HCT116 (cell line): ENCODE measurements at regions not wholly inside any gene's neighbourhood (a gene's known extent, or its start where the extent isn't known, plus 50 kb on each side); places are given as distances from the start of the nearest gene placed in this dataset.

Experiments used
- ATAC-seq: fragments of 200-7000 bp; cut with Tn5 transposase; 2 replicates; pipeline ENCODE4 v1.9.1; 2020; ENCODE audit warnings: mild to moderate bottlenecking, moderate library complexity
- BruUV-seq: library from RNA; stranded (reverse); fragments of 400-500 nt; replicated peaks from 2 replicates; lab custom pipeline; 2021; lab: Mats Ljungman, UMichigan
- CTCF ChIA-PET: fragments of 300-600 bp; sonication (Branson Sonifier 250); formaldehyde crosslinking; loops from one replicate; lab custom pipeline; 2021; ENCODE audit warnings: antibody characterized with exemption; lab: Charles Lee
- POLR2A ChIA-PET: fragments of 300-600, 350-600 bp; sonication (Branson Sonifier 250); formaldehyde crosslinking; loops from one replicate; lab custom pipeline; 2021; ENCODE audit warnings: antibody characterized with exemption; lab: Charles Lee
- RAD21 ChIA-PET, 2 experiments: fragments of 300-600 bp; sonication (Branson Sonifier 250); formaldehyde crosslinking; loops; one replicate each; lab custom pipeline; 2023; ENCODE audit warnings: low total read pairs in 2 of 2; ENCODE audit not compliant: uncharacterized antibody in 2 of 2, unreplicated experiment in 2 of 2, low non-redundant PET in 1 of 2; lab: Charles Lee
- DNase-seq: peaks from one replicate; pipeline ENCODE4 v3.0.0-alpha.2; 2010; ENCODE audit warnings: low read depth, low spot score
- H2AFZ ChIP-seq: fragments of 200-600 bp; shearing (Covaris generic), sonication (generic); 2 replicates; pipeline ENCODE4 v1.6.1; 2017; ENCODE audit warnings: low read depth, mixed run types, mixed read lengths, antibody characterized with exemption, low read length; ENCODE audit not compliant: poor library complexity, severe bottlenecking
- H3K27ac ChIP-seq: 2 replicates; pipeline ENCODE4 v1.5.1; 2012; ENCODE audit warnings: low read depth, low read length
- H3K27me3 ChIP-seq: fragments of 200-600 bp; sonication (generic); 2 replicates; pipeline ENCODE4 v1.6.1; 2016; ENCODE audit warnings: mixed run types, low read length, mixed read lengths; ENCODE audit not compliant: insufficient read depth
- H3K36me3 ChIP-seq, 2 experiments: fragments of 200-500 bp in 1 of 2; fragments of 200-600 bp in 1 of 2; sonication (Bioruptor generic) in 1 of 2; sonication (generic) in 1 of 2; 2 replicates each; pipeline versions ENCODE4 v1.5.1 to v1.6.1; 2014 to 2016; ENCODE audit warnings: low read length in 2 of 2, inconsistent platforms in 1 of 2, mixed read lengths in 1 of 2, mixed run types in 1 of 2; ENCODE audit not compliant: insufficient read depth in 2 of 2, control insufficient read depth in 1 of 2
- H3K4me1 ChIP-seq, 2 experiments: fragments of 200-600 bp in 1 of 2; sonication (generic) in 1 of 2; 2 replicates each; pipeline versions ENCODE4 v1.5.1 to v1.6.1; 2012 to 2017; ENCODE audit warnings: low read length in 2 of 2, inconsistent platforms in 1 of 2, mild to moderate bottlenecking in 1 of 2, mixed read lengths in 1 of 2, mixed run types in 1 of 2, moderate library complexity in 1 of 2; ENCODE audit not compliant: insufficient read depth in 2 of 2, control insufficient read depth in 1 of 2
- H3K4me2 ChIP-seq: fragments of 200-600 bp; sonication (generic); 2 replicates; pipeline ENCODE4 v1.6.1; 2017; ENCODE audit warnings: mixed run types, low read length, mixed read lengths
- H3K4me3 ChIP-seq, 2 experiments: fragments of 200-600 bp in 1 of 2; sonication (generic) in 1 of 2; replicated peaks in 1 of 2; 2 replicates each; pipeline ENCODE4 v1.5.1; 2011 to 2016; ENCODE audit warnings: low read length in 2 of 2, control low read depth in 1 of 2, low read depth in 1 of 2, mild to moderate bottlenecking in 1 of 2, mixed read lengths in 1 of 2, mixed run types in 1 of 2
- H3K79me2 ChIP-seq: fragments of 200-600 bp; sonication (generic); 2 replicates; pipeline ENCODE4 v1.6.1; 2017; ENCODE audit warnings: mild to moderate bottlenecking, mixed run types, low read length, moderate library complexity, mixed read lengths; ENCODE audit not compliant: insufficient read depth
- H3K9ac ChIP-seq: fragments of 200-600 bp; sonication (generic); 2 replicates; pipeline ENCODE4 v1.6.1; 2016; ENCODE audit warnings: low read length, mixed read lengths
- H3K9me2 ChIP-seq: fragments of 200-600 bp; sonication (generic), shearing (Covaris generic); 2 replicates; pipeline ENCODE4 v1.6.1; 2017; ENCODE audit warnings: mixed run types, mild to moderate bottlenecking, moderate library complexity; ENCODE audit not compliant: insufficient read depth
- H3K9me3 ChIP-seq, 2 experiments: fragments of 200-500 bp in 1 of 2; fragments of 200-600 bp in 1 of 2; sonication (Bioruptor generic) in 1 of 2; sonication (generic) in 1 of 2; 2 replicates each; pipeline ENCODE4 v1.6.1; 2014 to 2017; ENCODE audit warnings: low read length in 2 of 2, mixed read lengths in 2 of 2, inconsistent platforms in 1 of 2, low read depth in 1 of 2, mild to moderate bottlenecking in 1 of 2, mixed run types in 1 of 2, moderate library complexity in 1 of 2; ENCODE audit not compliant: control insufficient read depth in 1 of 2, insufficient read depth in 1 of 2
- H4K20me1 ChIP-seq: fragments of 200-600 bp; sonication (generic), shearing (Covaris generic); 2 replicates; pipeline ENCODE4 v1.6.1; 2017; ENCODE audit warnings: mixed run types, mild to moderate bottlenecking, moderate library complexity; ENCODE audit not compliant: insufficient read depth
- CTCF ChIP-seq, 3 experiments: fragments of 200-600 bp in 1 of 3; sonication (generic) in 1 of 3; IDR thresholded peaks in 2 of 3; conservative IDR thresholded peaks in 1 of 3; 2 replicates each; pipeline ENCODE4 v1.5.1; 2012 to 2017; ENCODE audit warnings: low read depth in 2 of 3, low read length in 2 of 3, antibody characterized with exemption in 1 of 3, borderline replicate concordance in 1 of 3, control low read depth in 1 of 3, mild to moderate bottlenecking in 1 of 3, mixed read lengths in 1 of 3, mixed run types in 1 of 3, moderate library complexity in 1 of 3; ENCODE audit not compliant: insufficient read depth in 1 of 3
- ELF1 ChIP-seq: IDR thresholded peaks from 2 replicates; pipeline ENCODE4 v1.6.1; 2012; ENCODE audit warnings: low read depth, borderline replicate concordance
- FOSL1 ChIP-seq: IDR thresholded peaks from 2 replicates; pipeline ENCODE4 v1.6.1; 2012; ENCODE audit warnings: low read depth
- POLR2A ChIP-seq: IDR thresholded peaks from 2 replicates; pipeline ENCODE4 v1.7.0; 2011; ENCODE audit warnings: borderline replicate concordance; ENCODE audit not compliant: insufficient read depth, insufficient read length; ENCODE audit errors: extremely low read depth
- RAD21 ChIP-seq: IDR thresholded peaks from 2 replicates; pipeline ENCODE4 v1.6.1; 2012; ENCODE audit warnings: low read depth, mild to moderate bottlenecking
- SIN3A ChIP-seq: IDR thresholded peaks from 2 replicates; pipeline ENCODE4 v1.6.1; 2012; ENCODE audit warnings: low read depth
- YY1 ChIP-seq: IDR thresholded peaks from 2 replicates; pipeline ENCODE4 v1.6.1; 2011; ENCODE audit warnings: low read length, low read depth, moderate library complexity, mild to moderate bottlenecking; ENCODE audit not compliant: insufficient replicate concordance; ENCODE audit errors: extremely low read depth
- ZBTB33 ChIP-seq: IDR thresholded peaks from 2 replicates; pipeline ENCODE4 v1.6.1; 2011; ENCODE audit warnings: mild to moderate bottlenecking, low read length, moderate library complexity; ENCODE audit not compliant: insufficient replicate concordance; ENCODE audit errors: extremely low read depth
- ZFX ChIP-seq: fragments of 450-650 bp; IDR thresholded peaks from 2 replicates; pipeline ENCODE4 v1.6.1; 2017
- ZNF274 ChIP-seq: fragments of 200-500 bp; sonication (Bioruptor generic); IDR thresholded peaks from 2 replicates; pipeline ENCODE4 v1.6.1; 2014; ENCODE audit warnings: mild to moderate bottlenecking, low read depth, low read length, inconsistent platforms
- intact Hi-C: fragments of 100-400 bp; cut with micrococcal nuclease; formaldehyde crosslinking; loops from 2 replicates; pipeline ENCODE4 v1.10.0; 2022

- intact Hi-C loops: no loop called here
- no peaks in the 10 kb centered on the region for H3K9me2 ChIP-seq
- POLR2A ChIA-PET: no interaction called here
Measured at GRCh38 chr16:87192452-87193073, 124.6 kb downstream of the C16orf95 start.

More at GRCh38 chr16:87192452-87193073, 124.6 kb downstream of the C16orf95 start:
- Histone ChIP-seq H3K27ac (no peak overlapping the region), H3K4me3 (no peak overlapping the region), H3K9ac (no peak overlapping the region), H3K4me2 (no peak overlapping the region), H3K36me3 (no peaks in the 10 kb centered on the region), H3K79me2 (no peaks in the 10 kb centered on the region), H3K27me3 (no peaks in the 10 kb centered on the region), H3K9me3 (peaks cover 0 to 7% of the 10 kb centered on the region in 2 experiments; a peak in 1 of 4 replicates), H3K4me1 (no peaks in the 10 kb centered on the region), H2AFZ (no peak overlapping the region)
- RAD21 ChIA-PET: no interaction called here
- BruUV-seq: no TSS peak
- DNase-seq: no peak
- no peak for ATAC-seq
- TF ChIP-seq ELF1 (no peak), ZNF274 (no peak), YY1 (no peak), RAD21 (no peak), ZBTB33 (no peak), SIN3A (no peak), FOSL1 (no peak), ZFX (no peak), CTCF (IDR thresholded peaks at IDR 0.05 in 2 of 3, conservative IDR thresholded peaks at IDR 0.05 in 1 of 3; ENCODE audit: borderline replicate concordance in 1 of 3, insufficient read depth in 1 of 3, low read depth in 2 of 3, low read length in 2 of 3) (no peak), POLR2A (no peak)
- TF ChIP-seq, all 23 proteins: peak for 0
- no peaks in the 10 kb centered on the region for H4K20me1 ChIP-seq
- CTCF ChIA-PET: interaction anchor here (0.7 kb wide), 1 partner anchor 11 kb away, joined by 3 read pairs; no protein-coding TSS in a partner anchor
